ENCODE measurements at regions not wholly inside any gene's neighbourhood (a gene's known extent, or its start where the extent isn't known, plus 50 kb on each side); places are given as distances from the start of the nearest gene placed in this dataset.

- no peaks in the 10 kb centered on the region for H3K36me3 ChIP-seq (ENCODE audit: control insufficient read depth, insufficient read depth, low read length)
- no peak for DNase-seq (ENCODE audit: low read depth, low spot score)
- H3K4me1 ChIP-seq (ENCODE audit: control insufficient read depth, insufficient read depth, low read length): no peaks in the 10 kb centered on the region
- no peaks in the 10 kb centered on the region for H3K9me3 ChIP-seq (ENCODE audit: control insufficient read depth, insufficient read depth, low read length)
- H3K27ac ChIP-seq (ENCODE audit: low read length): no peak overlapping the region
- WGBS (ENCODE audit: insufficient coverage, insufficient read length): no CpG with 5 or more reads among the region's 1 CpG
- no peak overlapping the region for H3K4me3 ChIP-seq (ENCODE audit: low read length)
- H3K27me3 ChIP-seq (ENCODE audit: control insufficient read depth, insufficient read depth, low read length): no peaks in the 10 kb centered on the region
These were observed 875.8 kb downstream of the TDRD15 start for GRCh38 chr2:21999522-21999921.

- no peaks in the 10 kb centered on the region for H3K36me3 ChIP-seq (ENCODE audit: control insufficient read depth, insufficient read depth, low read length)
- H3K9me3 ChIP-seq (ENCODE audit: control insufficient read depth, insufficient read depth, low read length): no peaks in the 10 kb centered on the region
- H3K4me3 ChIP-seq (ENCODE audit: low read length): no peak overlapping the region
- DNase-seq (ENCODE audit: low read depth, low spot score): no peak
- no peak overlapping the region for H3K27ac ChIP-seq (ENCODE audit: low read length)
- H3K4me1 ChIP-seq (ENCODE audit: control insufficient read depth, insufficient read depth, low read length): no peaks in the 10 kb centered on the region
- H3K27me3 ChIP-seq (ENCODE audit: control insufficient read depth, insufficient read depth, low read length): no peaks in the 10 kb centered on the region
- WGBS (ENCODE audit: insufficient coverage, insufficient read length): no CpG with 5 or more reads among the region's 1 CpG
These were observed 878.3 kb downstream of the TDRD15 start for GRCh38 chr2:22002066-22002465.

- H3K36me3 ChIP-seq (ENCODE audit: control insufficient read depth, insufficient read depth, low read length): no peaks in the 10 kb centered on the region
- H3K27me3 ChIP-seq (ENCODE audit: control insufficient read depth, insufficient read depth, low read length): no peaks in the 10 kb centered on the region
- DNase-seq (ENCODE audit: low read depth, low spot score): no peak
- WGBS (ENCODE audit: insufficient coverage, insufficient read length): no CpG with 5 or more reads among the region's 3 CpGs
- no peak overlapping the region for H3K27ac ChIP-seq (ENCODE audit: low read length)
- H3K4me3 ChIP-seq (ENCODE audit: low read length): no peak overlapping the region
- H3K9me3 ChIP-seq (ENCODE audit: control insufficient read depth, insufficient read depth, low read length): no peaks in the 10 kb centered on the region
- no peaks in the 10 kb centered on the region for H3K4me1 ChIP-seq (ENCODE audit: control insufficient read depth, insufficient read depth, low read length)
These were observed 879.5 kb downstream of the TDRD15 start for GRCh38 chr2:22003270-22003669.

GRCh38 chr2:22011048-22011447 is 887.3 kb downstream of the TDRD15 start:
- H3K27ac ChIP-seq (ENCODE audit: low read length): no peak overlapping the region
- no CpG with 5 or more reads among the region's 1 CpG for WGBS (ENCODE audit: insufficient coverage, insufficient read length)

GRCh38 chr2:22020091-22020742 is 896.4 kb downstream of the TDRD15 start:
- WGBS (ENCODE audit: insufficient coverage, insufficient read length): no CpG with 5 or more reads among the region's 6 CpGs
- Histone ChIP-seq H3K4me1 (ENCODE audit: control insufficient read depth, insufficient read depth, low read length) (0 out of 2 replicates have a peak, but pooled peaks cover 1% of the 10 kb centered on the region), H3K36me3 (ENCODE audit: control insufficient read depth, insufficient read depth, low read length) (no peaks in the 10 kb centered on the region), H3K4me3 (ENCODE audit: low read length) (no peak overlapping the region), H3K27ac (ENCODE audit: low read length) (no peak overlapping the region), H3K9me3 (ENCODE audit: control insufficient read depth, insufficient read depth, low read length) (no peaks in the 10 kb centered on the region), H3K27me3 (ENCODE audit: control insufficient read depth, insufficient read depth, low read length) (no peaks in the 10 kb centered on the region)
- DNase-seq (ENCODE audit: low read depth, low spot score): no peak

More at GRCh38 chr2:22011048-22011447, 887.3 kb downstream of the TDRD15 start:
- Histone ChIP-seq H3K36me3 (ENCODE audit: control insufficient read depth, insufficient read depth, low read length) (no peaks in the 10 kb centered on the region), H3K4me1 (ENCODE audit: control insufficient read depth, insufficient read depth, low read length) (no peaks in the 10 kb centered on the region), H3K27me3 (ENCODE audit: control insufficient read depth, insufficient read depth, low read length) (no peaks in the 10 kb centered on the region), H3K4me3 (ENCODE audit: low read length) (no peak overlapping the region), H3K9me3 (ENCODE audit: control insufficient read depth, insufficient read depth, low read length) (no peaks in the 10 kb centered on the region)
- no peak for DNase-seq (ENCODE audit: low read depth, low spot score)

- Histone ChIP-seq H3K27me3 (ENCODE audit: control insufficient read depth, insufficient read depth, low read length) (no peaks in the 10 kb centered on the region), H3K9me3 (ENCODE audit: control insufficient read depth, insufficient read depth, low read length) (no peaks in the 10 kb centered on the region), H3K4me1 (ENCODE audit: control insufficient read depth, insufficient read depth, low read length) (no peaks in the 10 kb centered on the region), H3K27ac (ENCODE audit: low read length) (no peak overlapping the region), H3K36me3 (ENCODE audit: control insufficient read depth, insufficient read depth, low read length) (no peaks in the 10 kb centered on the region), H3K4me3 (ENCODE audit: low read length) (no peak overlapping the region)
- no peak for DNase-seq (ENCODE audit: low read depth, low spot score)
- no CpG with 5 or more reads among the region's 2 CpGs for WGBS (ENCODE audit: insufficient coverage, insufficient read length)
These were observed 903.7 kb downstream of the TDRD15 start for GRCh38 chr2:22027345-22028005.

GRCh38 chr2:22035361-22035830 is 911.6 kb downstream of the TDRD15 start:
- Histone ChIP-seq H3K9me3 (ENCODE audit: control insufficient read depth, insufficient read depth, low read length) (no peaks in the 10 kb centered on the region), H3K27ac (ENCODE audit: low read length) (no peak overlapping the region), H3K36me3 (ENCODE audit: control insufficient read depth, insufficient read depth, low read length) (no peaks in the 10 kb centered on the region), H3K27me3 (ENCODE audit: control insufficient read depth, insufficient read depth, low read length) (no peaks in the 10 kb centered on the region), H3K4me3 (ENCODE audit: low read length) (no peak overlapping the region), H3K4me1 (ENCODE audit: control insufficient read depth, insufficient read depth, low read length) (no peaks in the 10 kb centered on the region; the same call in 1 of the 2 replicates)
- DNase-seq (ENCODE audit: low read depth, low spot score): no peak
- no CpG with 5 or more reads among the region's 1 CpG for WGBS (ENCODE audit: insufficient coverage, insufficient read length)

- Histone ChIP-seq H3K27ac (ENCODE audit: low read length) (no peak overlapping the region), H3K4me1 (ENCODE audit: control insufficient read depth, insufficient read depth, low read length) (no peaks in the 10 kb centered on the region; the same call in 1 of the 2 replicates), H3K36me3 (ENCODE audit: control insufficient read depth, insufficient read depth, low read length) (no peaks in the 10 kb centered on the region), H3K4me3 (ENCODE audit: low read length) (no peak overlapping the region), H3K9me3 (ENCODE audit: control insufficient read depth, insufficient read depth, low read length) (no peaks in the 10 kb centered on the region), H3K27me3 (ENCODE audit: control insufficient read depth, insufficient read depth, low read length) (no peaks in the 10 kb centered on the region)
- DNase-seq (ENCODE audit: low read depth, low spot score): no peak
- no CpG with 5 or more reads among the region's 8 CpGs for WGBS (ENCODE audit: insufficient coverage, insufficient read length)
These were observed 913.5 kb downstream of the TDRD15 start for GRCh38 chr2:22037274-22037673.

GRCh38 chr2:22043784-22044183 is 920.0 kb downstream of the TDRD15 start:
- Histone ChIP-seq H3K27me3 (ENCODE audit: control insufficient read depth, insufficient read depth, low read length) (no peaks in the 10 kb centered on the region), H3K27ac (ENCODE audit: low read length) (no peak overlapping the region), H3K4me1 (ENCODE audit: control insufficient read depth, insufficient read depth, low read length) (no peaks in the 10 kb centered on the region), H3K36me3 (ENCODE audit: control insufficient read depth, insufficient read depth, low read length) (no peaks in the 10 kb centered on the region), H3K9me3 (ENCODE audit: control insufficient read depth, insufficient read depth, low read length) (no peaks in the 10 kb centered on the region), H3K4me3 (ENCODE audit: low read length) (no peak overlapping the region)
- no peak for DNase-seq (ENCODE audit: low read depth, low spot score)

GRCh38 chr2:22055784-22056620 is 932.2 kb downstream of the TDRD15 start:
- no peak overlapping the region for H3K4me3 ChIP-seq (ENCODE audit: low read length)
- no peak overlapping the region for H3K27ac ChIP-seq (ENCODE audit: low read length)
- H3K9me3 ChIP-seq (ENCODE audit: control insufficient read depth, insufficient read depth, low read length): no peaks in the 10 kb centered on the region
- H3K27me3 ChIP-seq (ENCODE audit: control insufficient read depth, insufficient read depth, low read length): no peaks in the 10 kb centered on the region
- no peaks in the 10 kb centered on the region for H3K36me3 ChIP-seq (ENCODE audit: control insufficient read depth, insufficient read depth, low read length)
- no CpG with 5 or more reads among the region's 4 CpGs for WGBS (ENCODE audit: insufficient coverage, insufficient read length)
- DNase-seq (ENCODE audit: low read depth, low spot score): no peak
- H3K4me1 ChIP-seq (ENCODE audit: control insufficient read depth, insufficient read depth, low read length): no peaks in the 10 kb centered on the region

Data from iPS DF 6.9 (cell line).